ENCODE measurements at regions not wholly inside any gene's neighbourhood (a gene's known extent, or its start where the extent isn't known, plus 50 kb on each side); places are given as distances from the start of the nearest gene placed in this dataset.
A peak's percentile ranks its signal among the peaks of the same experiment; 100 is the strongest.

- peak; percentile 6; the same call in 2 of the 3 replicates for ATAC-seq
- TF ChIP-seq, protein P1, sequence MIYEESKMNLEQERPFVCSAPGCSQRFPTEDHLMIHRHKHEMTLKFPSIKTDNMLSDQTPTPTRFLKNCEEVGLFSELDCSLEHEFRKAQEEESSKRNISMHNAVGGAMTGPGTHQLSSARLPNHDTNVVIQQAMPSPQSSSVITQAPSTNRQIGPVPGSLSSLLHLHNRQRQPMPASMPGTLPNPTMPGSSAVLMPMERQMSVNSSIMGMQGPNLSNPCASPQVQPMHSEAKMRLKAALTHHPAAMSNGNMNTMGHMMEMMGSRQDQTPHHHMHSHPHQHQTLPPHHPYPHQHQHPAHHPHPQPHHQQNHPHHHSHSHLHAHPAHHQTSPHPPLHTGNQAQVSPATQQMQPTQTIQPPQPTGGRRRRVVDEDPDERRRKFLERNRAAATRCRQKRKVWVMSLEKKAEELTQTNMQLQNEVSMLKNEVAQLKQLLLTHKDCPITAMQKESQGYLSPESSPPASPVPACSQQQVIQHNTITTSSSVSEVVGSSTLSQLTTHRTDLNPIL (CRISPR knock-in tag; IDR thresholded peaks at IDR 0.05; ENCODE audit: low read depth), result no peak
- no peak for TF ChIP-seq BACH2 (CRISPR knock-in tag; IDR thresholded peaks at IDR 0.05; ENCODE audit: borderline replicate concordance)
- TF ChIP-seq OSR1 (CRISPR knock-in tag; IDR thresholded peaks at IDR 0.05), result no peak
- no peak for TF ChIP-seq GLIS3 (CRISPR knock-in tag; IDR thresholded peaks at IDR 0.05)
- no peak for TF ChIP-seq ZC3H10 (CRISPR knock-in tag; IDR thresholded peaks at IDR 0.05)
- no peak for TF ChIP-seq SNAI2 (CRISPR knock-in tag; IDR thresholded peaks at IDR 0.05)
- TF ChIP-seq CSDC2 (CRISPR knock-in tag; IDR thresholded peaks at IDR 0.05), result no peak
- TF ChIP-seq ZFP30 (CRISPR knock-in tag; IDR thresholded peaks at IDR 0.05), result no peak
- TF ChIP-seq, protein P2, sequence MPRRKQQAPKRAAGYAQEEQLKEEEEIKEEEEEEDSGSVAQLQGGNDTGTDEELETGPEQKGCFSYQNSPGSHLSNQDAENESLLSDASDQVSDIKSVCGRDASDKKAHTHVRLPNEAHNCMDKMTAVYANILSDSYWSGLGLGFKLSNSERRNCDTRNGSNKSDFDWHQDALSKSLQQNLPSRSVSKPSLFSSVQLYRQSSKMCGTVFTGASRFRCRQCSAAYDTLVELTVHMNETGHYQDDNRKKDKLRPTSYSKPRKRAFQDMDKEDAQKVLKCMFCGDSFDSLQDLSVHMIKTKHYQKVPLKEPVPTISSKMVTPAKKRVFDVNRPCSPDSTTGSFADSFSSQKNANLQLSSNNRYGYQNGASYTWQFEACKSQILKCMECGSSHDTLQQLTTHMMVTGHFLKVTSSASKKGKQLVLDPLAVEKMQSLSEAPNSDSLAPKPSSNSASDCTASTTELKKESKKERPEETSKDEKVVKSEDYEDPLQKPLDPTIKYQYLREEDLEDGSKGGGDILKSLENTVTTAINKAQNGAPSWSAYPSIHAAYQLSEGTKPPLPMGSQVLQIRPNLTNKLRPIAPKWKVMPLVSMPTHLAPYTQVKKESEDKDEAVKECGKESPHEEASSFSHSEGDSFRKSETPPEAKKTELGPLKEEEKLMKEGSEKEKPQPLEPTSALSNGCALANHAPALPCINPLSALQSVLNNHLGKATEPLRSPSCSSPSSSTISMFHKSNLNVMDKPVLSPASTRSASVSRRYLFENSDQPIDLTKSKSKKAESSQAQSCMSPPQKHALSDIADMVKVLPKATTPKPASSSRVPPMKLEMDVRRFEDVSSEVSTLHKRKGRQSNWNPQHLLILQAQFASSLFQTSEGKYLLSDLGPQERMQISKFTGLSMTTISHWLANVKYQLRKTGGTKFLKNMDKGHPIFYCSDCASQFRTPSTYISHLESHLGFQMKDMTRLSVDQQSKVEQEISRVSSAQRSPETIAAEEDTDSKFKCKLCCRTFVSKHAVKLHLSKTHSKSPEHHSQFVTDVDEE (CRISPR knock-in tag; IDR thresholded peaks at IDR 0.05), result no peak
- no peak for TF ChIP-seq TOX (CRISPR knock-in tag; IDR thresholded peaks at IDR 0.05; ENCODE audit: borderline replicate concordance)
- no peak for TF ChIP-seq ARNTL (CRISPR knock-in tag; IDR thresholded peaks at IDR 0.05; ENCODE audit: borderline replicate concordance, low read depth)
- TF ChIP-seq ZNF8 (CRISPR knock-in tag; IDR thresholded peaks at IDR 0.05), result no peak
- TF ChIP-seq ISL1 (CRISPR knock-in tag; IDR thresholded peaks at IDR 0.05), result no peak
These were observed 90.7 kb downstream of the UNCX start for GRCh38 chr7:1323178-1324027.

DNA sequence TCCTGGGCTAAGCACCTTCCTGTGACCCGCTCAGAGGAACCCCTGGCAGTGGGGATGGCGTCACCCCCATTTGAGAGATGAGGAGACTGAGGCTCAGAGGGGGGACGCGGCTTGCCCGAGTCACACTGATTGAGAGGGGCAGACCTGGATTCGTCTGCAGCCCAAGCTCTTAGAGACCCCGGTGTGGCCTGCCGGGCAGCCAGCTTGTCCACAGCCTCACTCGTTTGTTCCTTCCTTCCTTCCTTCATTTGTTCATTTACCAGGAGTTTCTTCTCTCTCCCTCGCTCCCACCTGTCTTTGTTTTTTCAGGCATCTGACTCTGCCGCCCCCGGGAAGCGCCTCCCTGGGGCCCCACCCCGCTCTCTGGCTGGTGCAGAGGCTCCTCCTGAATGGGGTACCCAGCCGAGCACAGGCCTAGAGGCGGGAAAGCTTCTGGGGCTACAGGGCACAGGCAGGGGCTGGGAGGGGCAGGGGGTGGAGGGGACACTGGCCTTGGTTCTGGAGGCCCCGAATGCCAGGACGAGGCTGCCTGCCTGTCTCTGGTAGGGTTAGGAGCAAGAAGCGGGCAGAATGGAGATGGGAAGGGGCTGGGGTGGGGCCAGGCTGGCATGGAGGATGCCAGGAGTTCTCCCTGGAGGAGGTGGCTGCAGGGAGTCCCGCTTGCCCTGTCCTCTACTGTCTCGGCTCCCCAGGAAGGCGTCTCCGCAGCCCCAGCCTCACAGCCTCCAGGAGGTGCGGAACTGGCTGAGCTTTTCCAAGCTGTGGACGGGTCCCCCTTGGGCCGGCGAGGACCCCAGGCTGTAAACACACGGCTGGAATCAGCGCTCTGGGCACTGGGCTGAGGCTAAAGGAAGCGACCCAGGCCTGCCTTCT is 91.6 kb downstream of the UNCX start:
- TF ChIP-seq ZC3H10 (CRISPR knock-in tag; IDR thresholded peaks at IDR 0.05) (no peak), ESRRG (CRISPR knock-in tag; IDR thresholded peaks at IDR 0.05) (no peak), ZFP3 (CRISPR knock-in tag; IDR thresholded peaks at IDR 0.05) (no peak), PPARA (CRISPR knock-in tag; IDR thresholded peaks at IDR 0.05; ENCODE audit: borderline replicate concordance) (no peak)
- TF ChIP-seq, protein P2 (CRISPR knock-in tag; IDR thresholded peaks at IDR 0.05), result no peak
- TF ChIP-seq, protein P1 (CRISPR knock-in tag; IDR thresholded peaks at IDR 0.05; ENCODE audit: low read depth), result no peak
- ATAC-seq, result no peak; the same call in 2 of the 3 replicates

DNA sequence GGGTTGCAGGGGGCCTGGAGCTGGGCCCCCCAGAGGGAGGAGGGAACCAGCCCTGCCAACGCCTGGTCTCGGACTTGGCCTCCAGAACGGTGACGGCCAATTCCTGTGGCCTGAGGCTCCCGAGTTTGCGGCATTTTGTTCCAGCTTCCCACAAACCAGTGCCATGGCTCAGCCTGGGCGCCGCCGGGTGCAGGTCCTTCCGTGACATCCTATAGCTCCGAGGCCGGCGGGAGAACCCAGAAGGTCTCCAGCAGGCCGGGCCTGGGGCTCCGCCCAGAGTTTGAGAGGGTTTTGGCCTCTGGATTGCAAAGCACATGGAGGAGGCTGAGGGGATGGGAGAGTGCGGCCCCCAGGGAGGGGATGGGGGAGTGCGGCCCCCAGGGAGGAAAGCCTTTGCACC is 92.6 kb downstream of the UNCX start:
- TF ChIP-seq BACH2 (CRISPR knock-in tag; IDR thresholded peaks at IDR 0.05; ENCODE audit: borderline replicate concordance) (no peak), SNAI2 (CRISPR knock-in tag; IDR thresholded peaks at IDR 0.05) (no peak), GLIS3 (CRISPR knock-in tag; IDR thresholded peaks at IDR 0.05) (no peak), RARB (CRISPR knock-in tag; IDR thresholded peaks at IDR 0.05) (no peak), TCF4 (CRISPR knock-in tag; IDR thresholded peaks at IDR 0.05; ENCODE audit: borderline replicate concordance) (no peak), ISL1 (CRISPR knock-in tag; IDR thresholded peaks at IDR 0.05) (no peak), ZNF70 (CRISPR knock-in tag; IDR thresholded peaks at IDR 0.05) (no peak), TOX (CRISPR knock-in tag; IDR thresholded peaks at IDR 0.05; ENCODE audit: borderline replicate concordance) (no peak), ZNF8 (CRISPR knock-in tag; IDR thresholded peaks at IDR 0.05) (no peak), ESRRG (CRISPR knock-in tag; IDR thresholded peaks at IDR 0.05) (no peak), OSR1 (CRISPR knock-in tag; IDR thresholded peaks at IDR 0.05) (no peak)
- TF ChIP-seq, protein P3, sequence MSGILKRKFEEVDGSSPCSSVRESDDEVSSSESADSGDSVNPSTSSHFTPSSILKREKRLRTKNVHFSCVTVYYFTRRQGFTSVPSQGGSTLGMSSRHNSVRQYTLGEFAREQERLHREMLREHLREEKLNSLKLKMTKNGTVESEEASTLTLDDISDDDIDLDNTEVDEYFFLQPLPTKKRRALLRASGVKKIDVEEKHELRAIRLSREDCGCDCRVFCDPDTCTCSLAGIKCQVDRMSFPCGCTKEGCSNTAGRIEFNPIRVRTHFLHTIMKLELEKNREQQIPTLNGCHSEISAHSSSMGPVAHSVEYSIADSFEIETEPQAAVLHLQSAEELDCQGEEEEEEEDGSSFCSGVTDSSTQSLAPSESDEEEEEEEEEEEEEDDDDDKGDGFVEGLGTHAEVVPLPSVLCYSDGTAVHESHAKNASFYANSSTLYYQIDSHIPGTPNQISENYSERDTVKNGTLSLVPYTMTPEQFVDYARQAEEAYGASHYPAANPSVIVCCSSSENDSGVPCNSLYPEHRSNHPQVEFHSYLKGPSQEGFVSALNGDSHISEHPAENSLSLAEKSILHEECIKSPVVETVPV (CRISPR knock-in tag; IDR thresholded peaks at IDR 0.05), result no peak
- TF ChIP-seq, protein P4, sequence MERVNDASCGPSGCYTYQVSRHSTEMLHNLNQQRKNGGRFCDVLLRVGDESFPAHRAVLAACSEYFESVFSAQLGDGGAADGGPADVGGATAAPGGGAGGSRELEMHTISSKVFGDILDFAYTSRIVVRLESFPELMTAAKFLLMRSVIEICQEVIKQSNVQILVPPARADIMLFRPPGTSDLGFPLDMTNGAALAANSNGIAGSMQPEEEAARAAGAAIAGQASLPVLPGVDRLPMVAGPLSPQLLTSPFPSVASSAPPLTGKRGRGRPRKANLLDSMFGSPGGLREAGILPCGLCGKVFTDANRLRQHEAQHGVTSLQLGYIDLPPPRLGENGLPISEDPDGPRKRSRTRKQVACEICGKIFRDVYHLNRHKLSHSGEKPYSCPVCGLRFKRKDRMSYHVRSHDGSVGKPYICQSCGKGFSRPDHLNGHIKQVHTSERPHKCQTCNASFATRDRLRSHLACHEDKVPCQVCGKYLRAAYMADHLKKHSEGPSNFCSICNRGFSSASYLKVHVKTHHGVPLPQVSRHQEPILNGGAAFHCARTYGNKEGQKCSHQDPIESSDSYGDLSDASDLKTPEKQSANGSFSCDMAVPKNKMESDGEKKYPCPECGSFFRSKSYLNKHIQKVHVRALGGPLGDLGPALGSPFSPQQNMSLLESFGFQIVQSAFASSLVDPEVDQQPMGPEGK (CRISPR knock-in tag; IDR thresholded peaks at IDR 0.05; ENCODE audit: borderline replicate concordance), result no peak
- peak; percentile 11 for ATAC-seq

Measured in SK-N-SH treated with all-trans-retinoic acid at 6 μM for 48 hours (cell line).